IMR-90 (cell line): ENCODE measurements at regions not wholly inside any gene's neighbourhood (a gene's known extent, or its start where the extent isn't known, plus 50 kb on each side); places are given as distances from the start of the nearest gene placed in this dataset.

Experiments
- BHLHE40 ChIP-seq: fragments of 150-350 bp; IDR thresholded peaks from 2 replicates; pipeline ENCODE4 v1.6.1; 2016; ENCODE audit warnings: mild to moderate bottlenecking, low read depth, low read length
- CEBPB ChIP-seq: IDR thresholded peaks from 2 replicates; pipeline ENCODE4 v1.6.1; 2012; ENCODE audit warnings: low read depth, low read length, improper control_type of control experiment
- CTCF ChIP-seq: conservative IDR thresholded peaks from 2 replicates; pipeline ENCODE4 v1.5.1; 2012; ENCODE audit warnings: mild to moderate bottlenecking, low read depth, low read length, improper control_type of control experiment
- MAZ ChIP-seq: IDR thresholded peaks from 2 replicates; pipeline ENCODE4 v1.6.1; 2012; ENCODE audit warnings: low read depth, mild to moderate bottlenecking, low read length, improper control_type of control experiment, moderate library complexity, borderline replicate concordance
- NFE2L2 ChIP-seq: fragments of 150-350 bp; IDR thresholded peaks from 2 replicates; pipeline ENCODE4 v1.6.1; 2016; ENCODE audit warnings: low read depth, mild to moderate bottlenecking, low read length
- POLR2A ChIP-seq: IDR thresholded peaks from 2 replicates; pipeline ENCODE4 v1.6.1; 2012; ENCODE audit warnings: mild to moderate bottlenecking, low read depth, low read length
- RAD21 ChIP-seq: IDR thresholded peaks from 2 replicates; pipeline ENCODE4 v1.6.1; 2012; ENCODE audit warnings: low read length, improper control_type of control experiment

GRCh38 chr1:224500796-224501195, 66.2 kb upstream of the WDR26 start:
- TF ChIP-seq CTCF (no peak), POLR2A (no peak), BHLHE40 (no peak), CEBPB (no peak), NFE2L2 (no peak), MAZ (no peak), RAD21 (no peak)
